WTC11 (cell line): ENCODE measurements at regions not wholly inside any gene's neighbourhood (a gene's known extent, or its start where the extent isn't known, plus 50 kb on each side); places are given as distances from the start of the nearest gene placed in this dataset.

Source experiments
- CTCF ChIP-seq: fragments of 200-600 bp; IDR thresholded peaks from 2 replicates; pipeline ENCODE4 v1.8.0; 2022; ENCODE audit warnings: antibody characterized with exemption
- ELF4 ChIP-seq: sonication (generic); formaldehyde crosslinking; IDR thresholded peaks from 2 replicates; pipeline ENCODE4 v1.8.1; 2022; ENCODE audit warnings: low read depth, mild to moderate bottlenecking, moderate library complexity, missing genetic modification reagents
- GRHL2 ChIP-seq: fragments of 250-450 bp; sonication (Bioruptor Pico); IDR thresholded peaks from 2 replicates; pipeline ENCODE4 v1.8.0; 2022; ENCODE audit warnings: mild to moderate bottlenecking, moderate library complexity; ENCODE audit not compliant: insufficient replicate concordance, severe bottlenecking
- IRF2 ChIP-seq: sonication (generic); formaldehyde crosslinking; IDR thresholded peaks from 2 replicates; pipeline ENCODE4 v1.8.0; 2022; ENCODE audit warnings: low read depth, missing genetic modification reagents, borderline replicate concordance
- MLX ChIP-seq: sonication (generic); formaldehyde crosslinking; IDR thresholded peaks from 2 replicates; pipeline ENCODE4 v1.8.1; 2023; ENCODE audit warnings: mild to moderate bottlenecking, missing genetic modification reagents, moderate library complexity
- RELA ChIP-seq: sonication (generic); formaldehyde crosslinking; IDR thresholded peaks from 2 replicates; pipeline ENCODE4 v1.8.1; 2022; ENCODE audit warnings: missing genetic modification reagents, mild to moderate bottlenecking, borderline replicate concordance
- ZBTB21 ChIP-seq: sonication (generic); formaldehyde crosslinking; IDR thresholded peaks from 2 replicates; pipeline ENCODE4 v1.8.1; 2023; ENCODE audit warnings: mild to moderate bottlenecking, missing genetic modification reagents, borderline replicate concordance
- ZNF219 ChIP-seq: sonication (generic); formaldehyde crosslinking; IDR thresholded peaks from 2 replicates; pipeline ENCODE4 v1.8.0; 2023; ENCODE audit warnings: missing genetic modification reagents, mild to moderate bottlenecking, borderline replicate concordance
- TF ChIP-seq, protein P1 (sequence below): sonication (generic); formaldehyde crosslinking; IDR thresholded peaks from 2 replicates; pipeline ENCODE4 v1.8.0; 2023; ENCODE audit warnings: mild to moderate bottlenecking, missing genetic modification reagents

- TF ChIP-seq CTCF (no peak), GRHL2 (CRISPR knock-in tag) (no peak), ELF4 (CRISPR knock-in tag) (no peak), ZBTB21 (no peak), RELA (CRISPR knock-in tag) (no peak), IRF2 (CRISPR knock-in tag) (no peak), ZNF219 (CRISPR knock-in tag) (no peak), MLX (no peak)
- TF ChIP-seq, protein P1, sequence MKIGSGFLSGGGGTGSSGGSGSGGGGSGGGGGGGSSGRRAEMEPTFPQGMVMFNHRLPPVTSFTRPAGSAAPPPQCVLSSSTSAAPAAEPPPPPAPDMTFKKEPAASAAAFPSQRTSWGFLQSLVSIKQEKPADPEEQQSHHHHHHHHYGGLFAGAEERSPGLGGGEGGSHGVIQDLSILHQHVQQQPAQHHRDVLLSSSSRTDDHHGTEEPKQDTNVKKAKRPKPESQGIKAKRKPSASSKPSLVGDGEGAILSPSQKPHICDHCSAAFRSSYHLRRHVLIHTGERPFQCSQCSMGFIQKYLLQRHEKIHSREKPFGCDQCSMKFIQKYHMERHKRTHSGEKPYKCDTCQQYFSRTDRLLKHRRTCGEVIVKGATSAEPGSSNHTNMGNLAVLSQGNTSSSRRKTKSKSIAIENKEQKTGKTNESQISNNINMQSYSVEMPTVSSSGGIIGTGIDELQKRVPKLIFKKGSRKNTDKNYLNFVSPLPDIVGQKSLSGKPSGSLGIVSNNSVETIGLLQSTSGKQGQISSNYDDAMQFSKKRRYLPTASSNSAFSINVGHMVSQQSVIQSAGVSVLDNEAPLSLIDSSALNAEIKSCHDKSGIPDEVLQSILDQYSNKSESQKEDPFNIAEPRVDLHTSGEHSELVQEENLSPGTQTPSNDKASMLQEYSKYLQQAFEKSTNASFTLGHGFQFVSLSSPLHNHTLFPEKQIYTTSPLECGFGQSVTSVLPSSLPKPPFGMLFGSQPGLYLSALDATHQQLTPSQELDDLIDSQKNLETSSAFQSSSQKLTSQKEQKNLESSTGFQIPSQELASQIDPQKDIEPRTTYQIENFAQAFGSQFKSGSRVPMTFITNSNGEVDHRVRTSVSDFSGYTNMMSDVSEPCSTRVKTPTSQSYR (CRISPR knock-in tag) = no peak
Measured at GRCh38 chr12:107462428-107463332, 222.9 kb upstream of the PWP1 start.
